ENCODE measurements at regions not wholly inside any gene's neighbourhood (a gene's known extent, or its start where the extent isn't known, plus 50 kb on each side); places are given as distances from the start of the nearest gene placed in this dataset.

GRCh38 chr10:129278686-129279085 lies 188.4 kb upstream of the MGMT start:
- 76 to 86% (median 85%) methylated on average over 3 of the region's 3 CpGs for WGBS, 3 donors
- H3K4me3 ChIP-seq: no peak overlapping the region
- no peak for ATAC-seq
- H3K27me3 ChIP-seq (ENCODE audit: insufficient read depth in 3 of 3, low read length in 2 of 3): peaks cover 0 to 8% (median 0%) of the 10 kb centered on the region in 3 donors
- TF ChIP-seq CTCF (IDR thresholded peaks at IDR 0.05): no peak
- intact Hi-C loops (cut with DNase I): no loop called here
- H3K36me3 ChIP-seq (ENCODE audit: insufficient read depth in 1 of 2, low read depth in 1 of 2): no peaks in the 10 kb centered on the region
- no peak overlapping the region for H3K27ac ChIP-seq
- no peaks in the 10 kb centered on the region for H3K4me1 ChIP-seq
- no peak for DNase-seq
- H3K9me3 ChIP-seq: peaks cover 3% of the 10 kb centered on the region

- intact Hi-C loops (cut with DNase I): no loop called here
- no peak for DNase-seq
- no peak overlapping the region for H3K27ac ChIP-seq
- H3K4me3 ChIP-seq: no peak overlapping the region
- no peaks in the 10 kb centered on the region for H3K4me1 ChIP-seq
- WGBS, 3 donors: 37 to 49% (median 37%) methylated on average over 11 of the region's 11 CpGs
- H3K27me3 ChIP-seq (ENCODE audit: insufficient read depth in 3 of 3, low read length in 2 of 3): peaks cover 0 to 8% (median 2%) of the 10 kb centered on the region in 3 donors
- TF ChIP-seq CTCF (IDR thresholded peaks at IDR 0.05): no peak
- peaks cover 3% of the 10 kb centered on the region for H3K9me3 ChIP-seq
- H3K36me3 ChIP-seq (ENCODE audit: insufficient read depth in 1 of 2, low read depth in 1 of 2): no peaks in the 10 kb centered on the region
- ATAC-seq: no peak
These were observed 187.4 kb upstream of the MGMT start for GRCh38 chr10:129279446-129280154.

GRCh38 chr10:129280155-129280502 lies 186.9 kb upstream of the MGMT start:
- H3K9me3 ChIP-seq: peaks cover 3% of the 10 kb centered on the region
- intact Hi-C loops (cut with DNase I): no loop called here
- no peak for TF ChIP-seq CTCF (IDR thresholded peaks at IDR 0.05)
- WGBS, 3 donors: 59 to 72% (median 61%) methylated on average over 1 of the region's 1 CpG
- no peak for ATAC-seq
- H3K4me1 ChIP-seq: no peaks in the 10 kb centered on the region
- H3K4me3 ChIP-seq: no peak overlapping the region
- no peak for DNase-seq
- H3K27ac ChIP-seq: no peak overlapping the region
- H3K36me3 ChIP-seq (ENCODE audit: insufficient read depth in 1 of 2, low read depth in 1 of 2): no peaks in the 10 kb centered on the region
- peaks cover 0 to 8% (median 2%) of the 10 kb centered on the region in 3 donors for H3K27me3 ChIP-seq (ENCODE audit: insufficient read depth in 3 of 3, low read length in 2 of 3)

- no peak for TF ChIP-seq CTCF (IDR thresholded peaks at IDR 0.05)
- intact Hi-C loops (cut with DNase I): no loop called here
- no peak overlapping the region for H3K4me3 ChIP-seq
- no peaks in the 10 kb centered on the region for H3K4me1 ChIP-seq
- no peak overlapping the region for H3K27ac ChIP-seq
- ATAC-seq (no peak), DNase-seq (no peak)
- peaks cover 3% of the 10 kb centered on the region for H3K9me3 ChIP-seq
- peaks cover 0 to 8% (median 2%) of the 10 kb centered on the region in 3 donors for H3K27me3 ChIP-seq (ENCODE audit: insufficient read depth in 3 of 3, low read length in 2 of 3)
- WGBS, 3 donors: 28 to 33% (median 30%) methylated on average over 3 of the region's 3 CpGs
- H3K36me3 ChIP-seq (ENCODE audit: insufficient read depth in 1 of 2, low read depth in 1 of 2): no peaks in the 10 kb centered on the region
These were observed 186.0 kb upstream of the MGMT start for GRCh38 chr10:129280908-129281586.
